HepG2 (cell line): ENCODE measurements at regions not wholly inside any gene's neighbourhood (a gene's known extent, or its start where the extent isn't known, plus 50 kb on each side); places are given as distances from the start of the nearest gene placed in this dataset.

ENCODE experiments used
- AGO2 ChIP-seq: fragments of 200-400 bp; formaldehyde crosslinking; optimal IDR thresholded peaks from 2 replicates; pipeline ENCODE3; 2017; ENCODE audit warnings: mild to moderate bottlenecking, low read depth, low read length, moderate library complexity
- FOXA3 ChIP-seq: IDR thresholded peaks from 2 replicates; pipeline ENCODE4 v1.6.1; 2016; ENCODE audit warnings: missing genetic modification reagents, missing compliant biosample characterization
- GABPB1 ChIP-seq: IDR thresholded peaks from 2 replicates; pipeline ENCODE4 v1.6.1; 2016; ENCODE audit warnings: mild to moderate bottlenecking, missing genetic modification reagents, moderate library complexity, missing compliant biosample characterization
- GATAD2A ChIP-seq: IDR thresholded peaks from 2 replicates; pipeline ENCODE4 v1.6.1; 2016
- KDM2A ChIP-seq: sonication (generic); formaldehyde crosslinking; IDR thresholded peaks from 2 replicates; pipeline ENCODE4 v1.4.0; 2020; ENCODE audit warnings: low read depth, missing genetic modification reagents, borderline replicate concordance
- NFIC ChIP-seq: IDR thresholded peaks from 2 replicates; pipeline ENCODE4 v1.6.1; 2012; ENCODE audit warnings: mild to moderate bottlenecking, low read length, inconsistent platforms
- RBM22 ChIP-seq: fragments of 200-400 bp; formaldehyde crosslinking; optimal IDR thresholded peaks from 2 replicates; pipeline ENCODE3; 2017; ENCODE audit warnings: mild to moderate bottlenecking, low read length, moderate library complexity
- TEAD3 ChIP-seq: optimal IDR thresholded peaks from 2 replicates; pipeline ENCODE3; 2016; ENCODE audit warnings: borderline replicate concordance
- ZFY ChIP-seq: sonication (generic); formaldehyde crosslinking; IDR thresholded peaks from 2 replicates; pipeline ENCODE4 v1.4.0; 2020; ENCODE audit warnings: missing genetic modification reagents
- ZNF326 ChIP-seq: sonication (generic); formaldehyde crosslinking; IDR thresholded peaks from 2 replicates; pipeline ENCODE4 v1.4.0; 2020; ENCODE audit warnings: missing genetic modification reagents, borderline replicate concordance
- ZNF709 ChIP-seq: sonication (generic); formaldehyde crosslinking; IDR thresholded peaks from 2 replicates; pipeline ENCODE4 v1.5.0; 2020; ENCODE audit warnings: mild to moderate bottlenecking, missing genetic modification reagents
- TF ChIP-seq, protein P1 (sequence below): sonication (generic); formaldehyde crosslinking; IDR thresholded peaks from 2 replicates; pipeline ENCODE4 v1.4.0; 2020; ENCODE audit warnings: missing genetic modification reagents, borderline replicate concordance

DNA sequence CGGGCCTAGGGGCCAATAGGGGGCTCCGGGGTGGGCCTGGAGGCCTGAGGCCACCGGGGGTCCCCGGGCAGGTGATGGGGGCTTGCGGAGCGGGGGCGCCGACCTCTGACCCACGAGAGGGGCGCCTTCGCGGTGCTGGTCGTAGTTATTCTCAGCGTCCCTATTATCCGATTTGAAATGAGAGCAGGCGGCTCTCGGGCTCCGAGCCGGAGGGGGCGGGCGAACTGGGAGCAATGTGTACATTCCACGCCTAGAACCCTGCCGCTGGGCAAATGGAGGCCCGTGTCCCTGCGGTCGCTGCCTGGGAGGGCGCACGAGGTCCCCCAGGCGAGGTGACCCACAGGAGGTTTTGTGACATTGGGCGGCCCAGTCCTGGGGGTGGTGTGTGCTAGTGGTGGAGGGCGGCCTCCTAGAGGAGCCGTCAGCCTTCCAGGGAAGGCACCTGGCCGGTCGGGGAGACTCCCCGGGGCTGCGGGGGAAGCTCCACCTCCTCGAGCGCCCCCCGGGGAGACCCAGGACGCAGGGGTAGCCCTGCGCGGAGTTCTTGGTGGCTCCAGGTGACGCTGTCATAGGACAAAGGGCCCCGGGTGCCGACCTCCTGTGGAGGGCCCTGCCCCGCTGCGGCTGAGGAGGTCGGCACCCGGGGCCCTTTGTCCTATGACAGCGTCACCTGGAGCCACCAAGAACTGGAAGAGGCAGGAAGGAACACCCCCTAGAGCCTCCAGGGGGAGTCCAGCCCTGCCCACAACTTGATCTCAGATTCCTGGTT, 102.6 kb upstream of the PRKX start (continued):
- TF ChIP-seq, protein P1, sequence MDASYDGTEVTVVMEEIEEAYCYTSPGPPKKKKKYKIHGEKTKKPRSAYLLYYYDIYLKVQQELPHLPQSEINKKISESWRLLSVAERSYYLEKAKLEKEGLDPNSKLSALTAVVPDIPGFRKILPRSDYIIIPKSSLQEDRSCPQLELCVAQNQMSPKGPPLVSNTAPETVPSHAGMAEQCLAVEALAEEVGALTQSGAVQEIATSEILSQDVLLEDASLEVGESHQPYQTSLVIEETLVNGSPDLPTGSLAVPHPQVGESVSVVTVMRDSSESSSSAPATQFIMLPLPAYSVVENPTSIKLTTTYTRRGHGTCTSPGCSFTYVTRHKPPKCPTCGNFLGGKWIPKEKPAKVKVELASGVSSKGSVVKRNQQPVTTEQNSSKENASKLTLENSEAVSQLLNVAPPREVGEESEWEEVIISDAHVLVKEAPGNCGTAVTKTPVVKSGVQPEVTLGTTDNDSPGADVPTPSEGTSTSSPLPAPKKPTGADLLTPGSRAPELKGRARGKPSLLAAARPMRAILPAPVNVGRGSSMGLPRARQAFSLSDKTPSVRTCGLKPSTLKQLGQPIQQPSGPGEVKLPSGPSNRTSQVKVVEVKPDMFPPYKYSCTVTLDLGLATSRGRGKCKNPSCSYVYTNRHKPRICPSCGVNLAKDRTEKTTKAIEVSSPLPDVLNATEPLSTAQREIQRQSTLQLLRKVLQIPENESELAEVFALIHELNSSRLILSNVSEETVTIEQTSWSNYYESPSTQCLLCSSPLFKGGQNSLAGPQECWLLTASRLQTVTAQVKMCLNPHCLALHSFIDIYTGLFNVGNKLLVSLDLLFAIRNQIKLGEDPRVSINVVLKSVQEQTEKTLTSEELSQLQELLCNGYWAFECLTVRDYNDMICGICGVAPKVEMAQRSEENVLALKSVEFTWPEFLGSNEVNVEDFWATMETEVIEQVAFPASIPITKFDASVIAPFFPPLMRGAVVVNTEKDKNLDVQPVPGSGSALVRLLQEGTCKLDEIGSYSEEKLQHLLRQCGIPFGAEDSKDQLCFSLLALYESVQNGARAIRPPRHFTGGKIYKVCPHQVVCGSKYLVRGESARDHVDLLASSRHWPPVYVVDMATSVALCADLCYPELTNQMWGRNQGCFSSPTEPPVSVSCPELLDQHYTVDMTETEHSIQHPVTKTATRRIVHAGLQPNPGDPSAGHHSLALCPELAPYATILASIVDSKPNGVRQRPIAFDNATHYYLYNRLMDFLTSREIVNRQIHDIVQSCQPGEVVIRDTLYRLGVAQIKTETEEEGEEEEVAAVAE (CRISPR knock-in tag) = no peak
- TF ChIP-seq ZFY (CRISPR knock-in tag) = peak; percentile 63
- peak; percentile 63 for TF ChIP-seq RBM22
- TF ChIP-seq ZNF709 = no peak
- TF ChIP-seq KDM2A (CRISPR knock-in tag) = peak; percentile 91
- peak; percentile 32; the same call in 1 of the 2 replicates for TF ChIP-seq GABPB1
- TF ChIP-seq NFIC = no peak
- TF ChIP-seq ZNF326 (CRISPR knock-in tag) = peak; percentile 90; the same call in 1 of the 2 replicates
- TF ChIP-seq TEAD3 (CRISPR knock-in tag) = peak; percentile 50
- 0 out of 2 replicates have a peak, but pooled peaks have one; percentile 7 for TF ChIP-seq FOXA3
- TF ChIP-seq GATAD2A (CRISPR knock-in tag) = no peak
- peak; percentile 97 for TF ChIP-seq AGO2
